Amygdala (tissue), 56 donors: ENCODE measurements at regions not wholly inside any gene's neighbourhood (a gene's known extent, or its start where the extent isn't known, plus 50 kb on each side); places are given as distances from the start of the nearest gene placed in this dataset.
A peak's percentile ranks its signal among the peaks of the same experiment; 100 is the strongest.

ENCODE experiments used
- DNase-seq, 56 donors: peaks; one replicate each; lab custom pipeline; 2025; lab: John Stamatoyannopoulos, UW

GRCh38 chr14:49970474-49971147 lies 77.7 kb downstream of the ARF6 start:
- DNase-seq = no peak

DNA sequence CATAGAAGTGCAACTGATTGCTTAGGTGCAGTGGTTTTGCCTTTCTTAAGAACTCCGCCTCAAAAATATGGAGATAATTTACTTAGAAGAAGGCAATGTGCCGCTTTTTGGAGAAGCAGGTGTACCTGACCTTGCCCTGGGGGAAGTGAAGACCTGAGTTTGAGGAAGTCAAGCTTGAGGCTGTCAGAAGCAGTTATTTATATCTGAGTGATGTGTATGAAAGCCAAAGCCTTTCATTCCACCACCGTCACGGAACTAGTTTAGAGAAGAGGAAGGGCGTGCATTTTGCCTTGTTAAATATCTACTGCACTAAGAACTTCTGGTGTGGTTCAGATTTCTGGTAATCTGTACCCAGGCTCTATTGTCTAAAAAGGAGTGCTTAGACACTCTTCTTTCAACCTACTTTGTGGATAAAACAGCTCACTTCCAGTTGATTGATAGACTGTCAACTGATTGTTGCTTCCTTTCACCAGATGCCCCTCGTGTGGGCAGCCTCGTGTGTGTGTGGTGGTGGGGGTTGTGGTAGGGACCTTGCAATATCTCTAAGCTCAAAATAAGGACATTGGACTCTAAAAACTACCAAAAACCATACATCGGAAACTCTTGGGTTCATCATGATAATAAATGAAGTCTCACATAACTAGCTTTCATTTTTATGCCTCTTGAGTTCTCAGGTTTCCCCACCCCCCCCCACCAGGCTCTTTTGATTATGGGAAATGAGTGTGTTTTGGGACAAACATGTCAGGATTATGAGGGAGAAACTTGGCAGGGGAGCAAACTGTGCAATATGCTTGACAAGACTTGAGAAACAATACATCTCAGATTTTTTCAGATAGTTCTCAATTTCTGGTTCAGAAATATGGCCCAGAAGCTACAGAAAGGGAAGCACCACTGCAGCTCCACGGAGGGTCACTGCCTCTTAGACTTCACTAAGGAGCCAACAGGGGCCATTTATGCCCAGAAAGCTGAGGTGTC lies 78.6 kb downstream of the ARF6 start:
- DNase-seq = peak in 1 of 56 donors; percentile 9

- no peak for DNase-seq
Measured at GRCh38 chr14:49972131-49972671, 79.3 kb downstream of the ARF6 start.

DNA sequence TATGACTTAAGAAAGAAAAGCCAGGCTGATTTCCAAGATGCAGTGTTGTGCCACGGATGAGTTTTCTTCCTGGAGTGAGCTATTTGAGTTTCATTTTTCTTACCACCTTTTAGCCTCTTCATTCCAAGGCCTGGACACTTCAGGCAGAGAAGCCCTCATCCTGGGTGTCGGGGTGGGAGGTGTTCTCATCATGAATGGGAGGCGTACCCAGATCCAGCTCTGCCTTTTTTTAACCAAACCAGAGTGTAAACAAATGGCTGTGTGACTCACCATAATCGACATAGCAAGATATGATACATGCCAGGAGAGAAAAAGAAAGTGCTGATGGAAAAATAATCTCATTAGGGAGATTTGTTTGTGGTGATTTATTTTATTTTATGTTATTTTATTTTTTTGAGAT lies 79.9 kb downstream of the ARF6 start:
- peak in 5 of 56 donors; percentile 2 to 28 (median 3) for DNase-seq

- DNase-seq = no peak
Measured at GRCh38 chr14:49975276-49975675, 82.4 kb downstream of the ARF6 start.

DNA sequence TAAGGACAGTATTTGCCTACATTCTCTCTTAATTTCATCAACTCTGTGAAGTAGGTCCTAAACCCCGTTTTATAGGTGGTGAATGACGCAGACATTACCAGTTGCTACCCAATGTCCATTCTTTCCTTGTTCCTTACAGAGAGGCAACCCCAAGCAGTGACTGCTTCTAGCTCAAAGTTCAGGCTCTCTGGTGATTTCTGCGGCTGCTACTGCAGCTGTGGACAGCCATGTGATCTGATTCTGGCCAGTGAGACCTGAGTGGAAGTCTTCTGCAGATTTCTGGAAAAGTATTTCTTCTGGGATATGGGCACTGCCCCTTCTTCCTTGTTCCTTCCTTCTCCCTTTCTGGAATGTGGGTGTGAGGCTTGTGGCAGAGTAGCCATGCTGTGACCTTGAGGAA lies 82.9 kb downstream of the ARF6 start:
- no peak for DNase-seq

- no peak for DNase-seq
Measured at GRCh38 chr14:49977126-49977841, 84.4 kb downstream of the ARF6 start.

DNA sequence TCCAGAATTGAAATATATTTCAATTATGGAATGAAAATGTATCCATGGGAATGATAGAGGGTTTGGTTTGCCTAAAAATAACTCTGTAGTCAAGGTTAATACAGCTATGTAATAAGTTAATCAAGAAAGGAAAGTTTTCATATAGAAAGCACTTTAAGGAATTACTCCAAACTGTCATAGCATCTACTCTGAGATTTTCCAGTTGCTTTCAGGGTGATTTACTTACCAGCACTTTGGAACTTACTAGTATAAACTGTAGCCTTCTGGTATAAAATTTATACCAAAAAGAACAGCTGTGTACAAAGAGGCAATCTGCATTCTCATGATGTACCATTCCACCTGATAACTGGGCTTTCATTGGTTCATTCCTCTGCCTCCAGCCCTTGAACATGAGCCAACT lies 87.1 kb downstream of the ARF6 start:
- DNase-seq = no peak

DNA sequence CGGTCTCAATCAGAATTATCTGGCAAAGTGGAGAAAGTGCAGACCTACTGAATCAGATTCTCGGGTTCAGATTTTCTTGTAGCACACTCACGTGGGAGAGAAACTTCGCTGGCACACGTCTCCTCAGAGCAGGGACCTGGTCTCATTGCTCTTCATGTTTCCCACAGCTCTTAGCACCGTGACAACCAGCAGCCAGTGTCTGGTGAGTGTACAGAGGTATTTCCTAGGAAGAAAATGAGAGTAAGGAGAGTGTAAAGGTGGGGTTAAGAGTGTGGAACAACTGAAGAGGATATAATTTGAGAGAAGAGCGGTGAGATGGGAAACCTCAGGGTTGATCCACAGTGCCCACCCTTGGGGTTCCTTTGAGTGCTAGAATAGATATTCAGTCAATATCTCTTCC lies 89.2 kb downstream of the ARF6 start:
- DNase-seq = no peak

GRCh38 chr14:49982501-49982951 lies 89.6 kb downstream of the ARF6 start:
- DNase-seq = no peak

- DNase-seq = no peak
Measured at GRCh38 chr14:49984424-49984823, 91.5 kb downstream of the ARF6 start.

DNA sequence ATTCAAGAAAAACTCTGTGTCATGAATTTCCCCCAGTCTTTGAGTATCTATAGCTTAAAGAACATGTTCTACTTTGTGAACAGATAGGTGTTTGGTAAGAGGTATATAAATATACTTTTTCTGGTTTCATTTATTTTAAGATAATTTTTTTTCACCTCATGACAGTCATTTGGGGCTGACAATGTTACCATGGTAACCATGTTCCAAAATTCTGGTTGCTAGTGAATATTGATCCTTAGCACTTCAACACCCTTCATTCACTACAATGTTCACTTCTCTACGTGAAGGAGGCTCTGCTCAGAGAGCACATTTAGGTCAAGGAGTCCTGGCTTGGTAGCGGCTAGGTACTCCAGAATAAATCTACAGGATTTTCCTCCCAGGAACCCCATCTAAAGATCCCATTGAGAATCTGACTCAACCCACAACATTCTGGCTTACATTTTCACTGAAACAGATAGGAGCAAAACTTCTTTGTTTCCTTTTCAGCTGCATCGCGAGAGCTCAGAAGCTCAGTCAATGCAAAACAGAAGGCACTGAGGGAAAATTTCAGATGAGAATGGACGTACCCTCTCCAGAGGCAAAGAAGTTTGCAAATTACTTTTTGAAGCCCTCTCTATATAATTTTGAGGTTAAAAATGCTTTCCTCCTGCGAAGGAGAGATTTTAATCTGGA lies 93.6 kb downstream of the ARF6 start:
- DNase-seq = no peak

DNA sequence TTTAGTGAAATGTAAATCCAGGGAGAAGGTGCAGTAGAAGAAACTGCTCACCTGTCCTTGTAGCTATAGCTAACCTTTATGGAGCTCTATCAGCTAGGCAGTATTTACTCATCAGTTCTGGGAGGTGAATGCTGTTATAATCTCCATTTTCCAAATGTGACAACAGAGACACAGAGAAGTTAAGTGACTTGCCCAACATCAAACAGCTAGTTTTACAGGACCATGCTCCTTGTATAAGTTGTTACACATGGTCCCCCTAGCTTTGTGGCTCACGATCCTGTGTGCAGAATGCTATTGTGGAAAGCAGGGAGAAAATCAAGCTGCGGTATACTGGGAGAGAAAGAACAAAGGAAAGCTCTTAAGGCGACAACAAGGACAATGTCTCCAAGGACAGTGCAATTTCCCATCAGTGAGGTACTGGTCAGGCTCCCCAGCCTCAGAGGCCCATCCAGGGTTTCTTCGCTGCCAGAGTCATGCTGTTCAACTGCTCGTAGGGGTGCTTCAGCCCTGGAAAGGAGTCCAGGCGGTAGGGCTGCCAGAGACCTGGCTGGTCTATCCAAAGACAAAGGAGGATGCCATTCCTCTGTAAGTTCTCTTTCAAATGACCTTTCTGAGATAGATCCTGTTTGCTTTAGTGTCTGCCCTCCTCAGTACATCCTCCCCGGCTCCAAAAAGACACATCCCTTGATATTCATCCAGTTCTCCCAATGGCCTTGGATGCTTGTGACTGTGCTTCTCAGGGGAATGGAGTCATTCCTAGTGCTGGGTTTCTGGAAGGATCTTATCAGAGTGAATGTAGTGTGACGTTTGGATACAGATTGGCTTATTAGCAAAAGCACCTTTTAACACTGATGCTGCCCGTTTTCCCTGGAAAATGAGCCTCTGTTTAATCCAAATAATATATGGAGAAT lies 95.5 kb downstream of the ARF6 start:
- DNase-seq = no peak

GRCh38 chr14:49989966-49990365 lies 97.1 kb downstream of the ARF6 start:
- no peak for DNase-seq

GRCh38 chr14:49991491-49991890 lies 98.6 kb downstream of the ARF6 start:
- peak in 1 of 56 donors; percentile 53 for DNase-seq

GRCh38 chr14:49992036-49992435 lies 99.2 kb downstream of the ARF6 start:
- no peak for DNase-seq

DNA sequence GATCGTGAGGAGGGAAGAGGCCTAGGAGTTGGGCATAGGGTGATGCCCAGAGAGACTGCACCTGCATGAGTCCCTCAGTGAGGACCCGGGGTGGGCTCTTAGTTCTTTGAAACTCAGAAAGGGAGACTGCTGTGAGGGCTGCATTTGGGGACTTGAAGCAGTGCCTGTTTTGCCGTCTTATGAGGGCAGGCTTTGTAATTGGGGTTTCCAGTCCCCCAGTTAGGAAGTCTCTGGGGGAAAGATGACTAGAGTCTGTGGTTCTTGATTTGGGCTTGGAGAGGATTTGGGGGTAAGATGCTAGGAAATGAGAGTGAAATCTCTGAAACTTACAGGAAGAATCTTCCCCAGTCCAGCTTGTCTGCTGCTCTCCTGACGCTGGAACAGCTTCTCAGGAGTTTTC lies 99.6 kb downstream of the ARF6 start:
- DNase-seq = no peak

- peak in 4 of 56 donors; percentile 8 to 19 (median 12) for DNase-seq
Measured at GRCh38 chr14:49992901-49993339, 100.0 kb downstream of the ARF6 start.

- DNase-seq = no peak
Measured at GRCh38 chr14:49993565-49993964, 100.7 kb downstream of the ARF6 start.
